RWPE1 (cell line): ENCODE measurements at regions not wholly inside any gene's neighbourhood (a gene's known extent, or its start where the extent isn't known, plus 50 kb on each side); places are given as distances from the start of the nearest gene placed in this dataset.

Experiments
- CTCF ChIA-PET: fragments of 350-600 bp; sonication (Branson Sonifier 250); formaldehyde crosslinking; extraction: SDS; loops from one replicate; lab custom pipeline; 2021; lab: Yijun Ruan, JAX
- POLR2A ChIA-PET: fragments of 400-600 bp; formaldehyde crosslinking; extraction: SDS; loops from one replicate; lab custom pipeline; 2020; ENCODE audit warnings: antibody characterized with exemption; ENCODE audit not compliant: low non-redundant PET; lab: Yijun Ruan, JAX
- DNase-seq: peaks from one replicate; pipeline ENCODE4 v3.0.0; 2012; ENCODE audit warnings: low spot score
- H3K27ac ChIP-seq: fragments of 450-650 bp; 2 replicates; pipeline ENCODE4 v1.5.1; 2017
- TF ChIP-seq, protein P1 (sequence below): fragments of 450-650 bp; conservative IDR thresholded peaks from 2 replicates; pipeline ENCODE4 v1.5.1; 2017; ENCODE audit warnings: low read depth, mild to moderate bottlenecking

- ChIA-PET POLR2A (no interaction called here), CTCF (no interaction called here)
- TF ChIP-seq, protein P1, sequence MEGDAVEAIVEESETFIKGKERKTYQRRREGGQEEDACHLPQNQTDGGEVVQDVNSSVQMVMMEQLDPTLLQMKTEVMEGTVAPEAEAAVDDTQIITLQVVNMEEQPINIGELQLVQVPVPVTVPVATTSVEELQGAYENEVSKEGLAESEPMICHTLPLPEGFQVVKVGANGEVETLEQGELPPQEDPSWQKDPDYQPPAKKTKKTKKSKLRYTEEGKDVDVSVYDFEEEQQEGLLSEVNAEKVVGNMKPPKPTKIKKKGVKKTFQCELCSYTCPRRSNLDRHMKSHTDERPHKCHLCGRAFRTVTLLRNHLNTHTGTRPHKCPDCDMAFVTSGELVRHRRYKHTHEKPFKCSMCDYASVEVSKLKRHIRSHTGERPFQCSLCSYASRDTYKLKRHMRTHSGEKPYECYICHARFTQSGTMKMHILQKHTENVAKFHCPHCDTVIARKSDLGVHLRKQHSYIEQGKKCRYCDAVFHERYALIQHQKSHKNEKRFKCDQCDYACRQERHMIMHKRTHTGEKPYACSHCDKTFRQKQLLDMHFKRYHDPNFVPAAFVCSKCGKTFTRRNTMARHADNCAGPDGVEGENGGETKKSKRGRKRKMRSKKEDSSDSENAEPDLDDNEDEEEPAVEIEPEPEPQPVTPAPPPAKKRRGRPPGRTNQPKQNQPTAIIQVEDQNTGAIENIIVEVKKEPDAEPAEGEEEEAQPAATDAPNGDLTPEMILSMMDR = no peak
Observed at GRCh38 chr22:47995264-47995627, 1232.8 kb downstream of the TBC1D22A start.

GRCh38 chr22:47994601-47995263 is 1232.3 kb downstream of the TBC1D22A start:
- TF ChIP-seq, protein P1 = no peak
- no peak for DNase-seq
- ChIA-PET CTCF (no interaction called here), POLR2A (no interaction called here)
- H3K27ac ChIP-seq = no peak overlapping the region

More at GRCh38 chr22:47995264-47995627, 1232.8 kb downstream of the TBC1D22A start:
- no peak overlapping the region for H3K27ac ChIP-seq
- DNase-seq = no peak

DNA sequence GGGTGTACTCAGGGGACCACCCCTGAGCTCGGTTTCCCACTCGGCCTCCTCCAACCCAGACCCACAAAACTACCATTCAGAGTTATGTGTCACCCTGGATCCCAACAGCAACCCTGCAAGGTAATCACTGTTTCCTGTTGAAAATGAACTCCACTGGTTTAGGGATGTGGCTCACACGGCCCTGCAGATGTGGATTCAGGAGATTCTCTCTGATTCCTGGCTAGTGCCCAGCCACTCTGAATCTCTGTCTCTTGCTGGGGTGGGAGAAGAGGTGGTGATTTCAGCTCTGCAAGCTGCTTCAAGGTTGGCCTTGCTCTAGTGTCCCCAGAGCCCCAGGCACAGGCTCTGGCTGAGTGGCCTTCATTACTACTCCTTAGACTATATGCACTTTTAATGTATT is 1231.6 kb downstream of the TBC1D22A start:
- TF ChIP-seq, protein P1 = no peak
- POLR2A ChIA-PET = no interaction called here
- DNase-seq = no peak
- H3K27ac ChIP-seq = no peak overlapping the region
- CTCF ChIA-PET = no interaction called here

DNA sequence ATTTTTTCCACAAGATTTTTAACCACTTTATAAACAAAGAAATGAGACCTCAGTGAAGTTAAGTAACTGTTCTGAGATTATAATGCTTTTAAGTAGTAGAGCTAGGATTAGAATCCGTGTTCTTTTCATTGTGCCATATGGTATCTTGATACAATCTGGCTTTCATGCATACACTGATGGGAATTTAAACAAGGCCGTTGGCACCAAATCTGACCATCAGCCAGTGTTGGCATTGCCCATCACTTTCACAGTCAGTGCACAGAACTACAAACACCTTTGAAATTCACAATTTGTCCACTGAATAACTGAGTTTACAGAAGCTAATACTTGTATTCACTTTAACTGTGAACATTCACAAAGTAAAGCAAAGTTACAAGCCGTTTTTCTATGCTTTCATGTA is 1228.0 kb downstream of the TBC1D22A start:
- TF ChIP-seq, protein P1 = no peak
- H3K27ac ChIP-seq = no peak overlapping the region
- POLR2A ChIA-PET = no interaction called here
- CTCF ChIA-PET = no interaction called here
- DNase-seq = no peak

DNA sequence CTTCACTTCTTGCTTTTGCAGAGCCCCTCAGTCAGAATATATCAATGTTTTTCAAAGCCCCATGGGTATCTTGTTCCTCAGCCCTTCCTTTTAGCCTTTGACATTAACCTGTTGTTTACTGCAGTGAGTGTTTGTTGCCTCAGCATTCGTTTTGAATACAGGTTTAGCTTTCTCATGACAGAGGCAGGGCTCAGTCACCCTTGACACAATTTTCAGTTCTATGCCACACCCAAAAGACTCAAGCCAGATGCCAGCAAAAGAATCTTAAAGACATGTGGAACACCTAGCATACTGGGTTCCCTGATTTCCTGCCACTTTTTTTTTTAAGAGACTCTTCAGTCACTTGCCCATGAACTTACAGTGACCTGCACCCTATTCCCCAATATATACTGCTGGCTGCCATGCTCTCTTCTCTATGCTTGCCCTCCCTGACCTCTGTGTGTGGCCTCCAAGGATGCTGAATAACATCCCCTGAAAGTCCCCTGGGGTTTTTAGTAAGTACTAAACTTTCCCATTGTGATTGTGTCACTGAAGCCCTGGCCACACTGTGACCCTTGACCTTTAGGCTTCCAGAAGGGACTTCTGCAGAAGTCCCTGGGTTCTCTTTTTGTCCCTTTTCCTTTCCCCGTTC is 1225.5 kb downstream of the TBC1D22A start:
- H3K27ac ChIP-seq = no peak overlapping the region
- ChIA-PET CTCF (no interaction called here), POLR2A (no interaction called here)
- no peak for DNase-seq
- TF ChIP-seq, protein P1 = no peak

GRCh38 chr22:47976219-47976618 is 1213.8 kb downstream of the TBC1D22A start:
- POLR2A ChIA-PET = no interaction called here
- TF ChIP-seq, protein P1 = no peak

More at GRCh38 chr22:47976219-47976618, 1213.8 kb downstream of the TBC1D22A start:
- DNase-seq = no peak
- CTCF ChIA-PET = no interaction called here
- no peak overlapping the region for H3K27ac ChIP-seq
